Body of pancreas (tissue), 4 donors: ENCODE measurements at regions not wholly inside any gene's neighbourhood (a gene's known extent, or its start where the extent isn't known, plus 50 kb on each side); places are given as distances from the start of the nearest gene placed in this dataset.
"Not testable (repeated sequence)": the region's sequence is repeated elsewhere in the genome, so short reads cannot be mapped to it uniquely, and the experiment has no call there.

Source experiments
- CTCF ChIP-seq, 7 experiments: fragments of 450-650 bp in 4 of 7; fragments of 200-600 bp in 3 of 7; sonication (generic) in 3 of 7; IDR thresholded peaks; one replicate each; pipeline ENCODE4 v1.5.1; 2016 to 2019; ENCODE audit warnings: antibody characterized with exemption in 7 of 7
- POLR2A ChIP-seq, 3 donors: fragments of 450-650 bp; IDR thresholded peaks; one replicate each; pipeline ENCODE4 v1.6.1; 2016; ENCODE audit warnings: antibody characterized with exemption in 3 of 3, mild to moderate bottlenecking in 2 of 3

- not testable (repeated sequence) for TF ChIP-seq CTCF, POLR2A (IDR thresholded peaks at IDR 0.05)
Measured at GRCh38 chr22:44558671-44559070, 60.6 kb upstream of the RTL6 start.
